Motor neuron (in vitro differentiated cells): ENCODE measurements at regions not wholly inside any gene's neighbourhood (a gene's known extent, or its start where the extent isn't known, plus 50 kb on each side); places are given as distances from the start of the nearest gene placed in this dataset.
A peak's percentile ranks its signal among the peaks of the same experiment; 100 is the strongest.

ENCODE experiments used
- ATAC-seq, 8 experiments: fragments of 200-7000 bp; cut with Tn5 transposase; replicated peaks in 6 of 8; 2 replicates each; pipeline ENCODE4 v1.8.0; 2021; ENCODE audit warnings: mild to moderate bottlenecking in 8 of 8, moderate library complexity in 8 of 8
- H3K27ac ChIP-seq, 2 donors: fragments of 250-450 bp; sonication (Bioruptor Pico); 2 replicates each; pipeline ENCODE4 v1.9.0; 2021; ENCODE audit warnings: antibody characterized with exemption in 2 of 2, mild to moderate bottlenecking in 2 of 2, moderate library complexity in 1 of 2
- H3K4me1 ChIP-seq, 2 donors: fragments of 250-450 bp; sonication (Bioruptor Pico); replicated peaks in 1 of 2; 2 replicates each; pipeline ENCODE4 v1.6.1; 2021; ENCODE audit warnings: antibody characterized with exemption in 2 of 2, mild to moderate bottlenecking in 2 of 2, moderate library complexity in 1 of 2
- H3K4me3 ChIP-seq, 5 donors: fragments of 250-450 bp; sonication (Bioruptor Pico); 2 replicates each; pipeline ENCODE4 v1.9.0; 2021; ENCODE audit warnings: antibody characterized with exemption in 5 of 5, mild to moderate bottlenecking in 5 of 5, moderate library complexity in 4 of 5
- WGBS, 10 experiments: fragments of 450-650 bp; shearing (Covaris generic); methylation state at CpG; one replicate each; pipeline ENCODE4 v1.0.0; 2022; 5-methylcytosine and 5-hydroxymethylcytosine counted together
- in situ Hi-C, 9 experiments: fragments of 400-800 bp; cut with MboI; loops; one replicate each; pipeline ENCODE4 v1.15.0; 2021; ENCODE audit warnings: low sequenced_read_pairs in 9 of 9, low pct_unique_long_range_greater_than_20kb in 2 of 9; ENCODE audit not compliant: unreplicated experiment in 9 of 9

GRCh38 chr9:73549991-73550390, 398.3 kb downstream of the ANXA1 start:
- in situ Hi-C loops, result loop anchor here in 1 of 9 experiments (25.0 kb wide), 1 partner anchor 163 kb away; no protein-coding TSS in a partner anchor
- no peak overlapping the region for H3K4me3 ChIP-seq
- no peak overlapping the region for H3K27ac ChIP-seq
- ATAC-seq, result no peak
- WGBS, 10 experiments, result 0 to 86% (median 45%) methylated on average over 1 of the region's 1 CpG
- H3K4me1 ChIP-seq, result no peaks in the 10 kb centered on the region

GRCh38 chr9:73553295-73553694, 401.6 kb downstream of the ANXA1 start:
- in situ Hi-C loops, result loop anchor here in 1 of 9 experiments (25.0 kb wide), 1 partner anchor 166 kb away; no protein-coding TSS in a partner anchor
- no peak overlapping the region for H3K27ac ChIP-seq
- ATAC-seq, result no peak
- H3K4me1 ChIP-seq, result peaks cover 0 to 3% of the 10 kb centered on the region in 2 donors
- 0 to 100% (median 53%) methylated on average over 1 to 3 of the region's 3 CpGs for WGBS, 10 experiments
- no peak overlapping the region for H3K4me3 ChIP-seq

GRCh38 chr9:73558471-73558870, 406.8 kb downstream of the ANXA1 start:
- ATAC-seq, result no peak
- in situ Hi-C loops, result loop anchor here in 1 of 9 experiments (25.0 kb wide), 1 partner anchor 171 kb away; no protein-coding TSS in a partner anchor
- Histone ChIP-seq H3K27ac (no peak overlapping the region), H3K4me3 (no peak overlapping the region), H3K4me1 (peaks cover 0 to 3% of the 10 kb centered on the region in 2 donors)

- H3K4me3 ChIP-seq, result no peak overlapping the region
- H3K27ac ChIP-seq, result no peak overlapping the region
- WGBS, 10 experiments, result 0 to 92% (median 82%) methylated on average over 1 to 4 of the region's 4 CpGs; no CpG with 5 or more reads in 2 of the 10 experiments
- no peaks in the 10 kb centered on the region for H3K4me1 ChIP-seq
- in situ Hi-C loops, result loop anchor here in 1 of 9 experiments (10.0 to 25.0 kb wide), 2 partner anchors 178 to 360 kb away; no protein-coding TSS in a partner anchor
- no peak for ATAC-seq
Observed at GRCh38 chr9:73565026-73565425, 413.4 kb downstream of the ANXA1 start.

- ATAC-seq, result peak in 5 of 8 experiments; percentile 56 to 97 (median 82)
- Histone ChIP-seq H3K4me1 (no peaks in the 10 kb centered on the region), H3K4me3 (no peak overlapping the region), H3K27ac (no peak overlapping the region)
- in situ Hi-C loops, result loop anchor here in 1 of 9 experiments (10.0 to 25.0 kb wide), 2 partner anchors 179 to 361 kb away; no protein-coding TSS in a partner anchor
Observed at GRCh38 chr9:73565833-73566465, 414.3 kb downstream of the ANXA1 start.

- WGBS, 10 experiments, result 0 to 100% (median 89%) methylated on average over 1 of the region's 1 CpG; no CpG with 5 or more reads in 2 of the 10 experiments
- ATAC-seq, result no peak
- in situ Hi-C loops, result loop anchor here in 1 of 9 experiments (10.0 to 25.0 kb wide), 2 partner anchors 179 to 362 kb away; no protein-coding TSS in a partner anchor
- no peak overlapping the region for H3K4me3 ChIP-seq
- H3K27ac ChIP-seq, result no peak overlapping the region
- H3K4me1 ChIP-seq, result no peaks in the 10 kb centered on the region
Observed at GRCh38 chr9:73566627-73567026, 415.0 kb downstream of the ANXA1 start.

- peak in 5 of 8 experiments; percentile 56 to 75 (median 63) for ATAC-seq
- Histone ChIP-seq H3K4me3 (no peak overlapping the region), H3K4me1 (peaks cover 0 to 21% of the 10 kb centered on the region in 2 donors), H3K27ac (no peak overlapping the region)
- in situ Hi-C loops, result loop anchor here in 1 of 9 experiments (25.0 kb wide), 1 partner anchor 186 kb away; no protein-coding TSS in a partner anchor
- WGBS, 10 experiments, result 11 to 76% (median 52%) methylated on average over 2 to 4 of the region's 4 CpGs; no CpG with 5 or more reads in 3 of the 10 experiments
Observed at GRCh38 chr9:73573235-73573634, 421.6 kb downstream of the ANXA1 start.

GRCh38 chr9:73575101-73576060, 423.7 kb downstream of the ANXA1 start:
- in situ Hi-C loops, result no loop called here
- 0 to 100% (median 85%) methylated on average over 1 to 4 of the region's 4 CpGs for WGBS, 10 experiments
- Histone ChIP-seq H3K4me3 (no peak overlapping the region), H3K4me1 (peaks cover 0 to 27% of the 10 kb centered on the region in 2 donors), H3K27ac (no peak overlapping the region)
- ATAC-seq, result peak in 1 of 8 experiments; percentile 39

- in situ Hi-C loops, result no loop called here
- Histone ChIP-seq H3K4me3 (no peak overlapping the region), H3K27ac (no peak overlapping the region), H3K4me1 (peaks cover 0 to 25% of the 10 kb centered on the region in 2 donors)
- peak in 7 of 8 experiments; percentile 45 to 96 (median 90) for ATAC-seq
- WGBS, 10 experiments, result 0 to 57% (median 45%) methylated on average over 2 to 3 of the region's 3 CpGs; no CpG with 5 or more reads in 1 of the 10 experiments
Observed at GRCh38 chr9:73577848-73578247, 426.2 kb downstream of the ANXA1 start.

- in situ Hi-C loops, result no loop called here
Observed at GRCh38 chr9:73579823-73580222, 428.2 kb downstream of the ANXA1 start.

GRCh38 chr9:73583576-73583975, 431.9 kb downstream of the ANXA1 start:
- Histone ChIP-seq H3K4me1 (peaks cover 0 to 3% of the 10 kb centered on the region in 2 donors), H3K4me3 (no peak overlapping the region), H3K27ac (no peak overlapping the region)
- ATAC-seq, result no peak
- in situ Hi-C loops, result no loop called here

More at GRCh38 chr9:73579823-73580222, 428.2 kb downstream of the ANXA1 start:
- H3K4me3 ChIP-seq, result no peak overlapping the region
- H3K27ac ChIP-seq, result no peak overlapping the region
- 0 to 100% (median 86%) methylated on average over 1 to 2 of the region's 2 CpGs for WGBS, 10 experiments
- peaks cover 0 to 18% of the 10 kb centered on the region in 2 donors for H3K4me1 ChIP-seq
- ATAC-seq, result no peak

GRCh38 chr9:73595036-73595545, 443.4 kb downstream of the ANXA1 start:
- in situ Hi-C loops, result no loop called here
- no peak for ATAC-seq
- Histone ChIP-seq H3K27ac (no peak overlapping the region), H3K4me1 (peaks cover 0 to 2% of the 10 kb centered on the region in 2 donors), H3K4me3 (no peak overlapping the region)
- WGBS, 10 experiments, result 3 to 100% (median 63%) methylated on average over 1 to 3 of the region's 3 CpGs; no CpG with 5 or more reads in 1 of the 10 experiments

- no peak overlapping the region for H3K27ac ChIP-seq
- WGBS, 10 experiments, result 0 to 100% (median 80%) methylated on average over 1 of the region's 1 CpG; no CpG with 5 or more reads in 5 of the 10 experiments
- H3K4me3 ChIP-seq, result no peak overlapping the region
- H3K4me1 ChIP-seq, result peaks cover 0 to 2% of the 10 kb centered on the region in 2 donors
- in situ Hi-C loops, result no loop called here
- ATAC-seq, result no peak
Observed at GRCh38 chr9:73596321-73596720, 444.7 kb downstream of the ANXA1 start.
